Body of pancreas (tissue), 4 donors: ENCODE measurements at regions not wholly inside any gene's neighbourhood (a gene's known extent, or its start where the extent isn't known, plus 50 kb on each side); places are given as distances from the start of the nearest gene placed in this dataset.

Experiments used
- ATAC-seq: fragments of 150-250 bp; one replicate; pipeline ENCODE4 v1.9.1; 2016
- DNase-seq, 4 donors: peaks; one replicate each; pipeline ENCODE4 v3.0.0-alpha.2; 2019
- H3K27ac ChIP-seq, 4 donors: fragments of 200-600 bp; sonication (generic); 1 replicate in 3 of 4; 2 replicates in 1 of 4; pipeline versions ENCODE4 v1.5.1 to v1.6.1; 2016 to 2019; ENCODE audit warnings: mild to moderate bottlenecking in 1 of 4, mixed read lengths in 1 of 4, moderate library complexity in 1 of 4
- H3K27me3 ChIP-seq, 2 donors: fragments of 200-600 bp; sonication (generic); one replicate each; pipeline ENCODE4 v1.6.0; 2016; ENCODE audit warnings: mild to moderate bottlenecking in 1 of 2
- H3K36me3 ChIP-seq, 2 donors: fragments of 200-600 bp; sonication (generic); replicated peaks in 1 of 2; 2 replicates each; pipeline ENCODE4 v1.5.1; 2016; ENCODE audit warnings: low read depth in 2 of 2; ENCODE audit not compliant: insufficient read depth in 1 of 2
- H3K4me1 ChIP-seq: fragments of 200-600 bp; sonication (generic); one replicate; pipeline ENCODE4 v1.6.0; 2016
- H3K4me3 ChIP-seq, 2 donors: fragments of 200-600 bp; sonication (generic); 1 replicate in 1 of 2; 2 replicates in 1 of 2; pipeline ENCODE4 v1.5.1; 2016 to 2019
- H3K9me3 ChIP-seq, 3 donors: fragments of 200-600 bp; sonication (generic); 1 replicate in 2 of 3; 2 replicates in 1 of 3; pipeline ENCODE4 v1.5.1; 2016
- POLR2A ChIP-seq, 3 donors: fragments of 450-650 bp; IDR thresholded peaks; one replicate each; pipeline ENCODE4 v1.6.1; 2016; ENCODE audit warnings: antibody characterized with exemption in 3 of 3, mild to moderate bottlenecking in 2 of 3
- WGBS, 2 donors: methylation state at CpG; one replicate each; pipeline ENCODE4 v1.1.5; 2017; 5-methylcytosine and 5-hydroxymethylcytosine counted together
- intact Hi-C: fragments of 100-400 bp; cut with DNase I; formaldehyde crosslinking; loops from one replicate; pipeline ENCODE4 v1.15.1; 2023
- TF ChIP-seq, protein P1 (sequence below), 7 experiments: fragments of 450-650 bp in 4 of 7; fragments of 200-600 bp in 3 of 7; sonication (generic) in 3 of 7; IDR thresholded peaks; one replicate each; pipeline ENCODE4 v1.5.1; 2016 to 2019; ENCODE audit warnings: antibody characterized with exemption in 7 of 7

DNA sequence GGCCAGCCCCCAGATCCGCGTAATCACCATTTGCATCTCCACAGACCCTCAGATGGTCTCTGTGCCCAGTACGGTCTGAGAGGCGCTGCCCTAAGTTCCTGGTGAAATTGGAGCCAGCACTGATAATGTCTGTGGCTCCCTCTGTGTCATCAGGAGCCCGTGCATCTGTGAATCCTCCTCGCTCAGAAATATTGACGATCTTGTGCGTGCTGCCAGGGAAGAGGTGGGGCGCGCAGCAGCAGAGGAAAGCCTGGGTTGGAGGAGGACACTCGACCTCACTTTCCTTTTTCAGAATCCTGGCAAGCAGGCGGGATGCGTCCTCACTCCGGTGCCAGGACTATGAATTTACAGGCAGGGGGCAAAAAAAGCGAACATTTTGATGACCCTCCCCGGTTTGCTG, 686.1 kb upstream of the SALL3 start:
- no peak for TF ChIP-seq POLR2A (IDR thresholded peaks at IDR 0.05)
- TF ChIP-seq, protein P1, sequence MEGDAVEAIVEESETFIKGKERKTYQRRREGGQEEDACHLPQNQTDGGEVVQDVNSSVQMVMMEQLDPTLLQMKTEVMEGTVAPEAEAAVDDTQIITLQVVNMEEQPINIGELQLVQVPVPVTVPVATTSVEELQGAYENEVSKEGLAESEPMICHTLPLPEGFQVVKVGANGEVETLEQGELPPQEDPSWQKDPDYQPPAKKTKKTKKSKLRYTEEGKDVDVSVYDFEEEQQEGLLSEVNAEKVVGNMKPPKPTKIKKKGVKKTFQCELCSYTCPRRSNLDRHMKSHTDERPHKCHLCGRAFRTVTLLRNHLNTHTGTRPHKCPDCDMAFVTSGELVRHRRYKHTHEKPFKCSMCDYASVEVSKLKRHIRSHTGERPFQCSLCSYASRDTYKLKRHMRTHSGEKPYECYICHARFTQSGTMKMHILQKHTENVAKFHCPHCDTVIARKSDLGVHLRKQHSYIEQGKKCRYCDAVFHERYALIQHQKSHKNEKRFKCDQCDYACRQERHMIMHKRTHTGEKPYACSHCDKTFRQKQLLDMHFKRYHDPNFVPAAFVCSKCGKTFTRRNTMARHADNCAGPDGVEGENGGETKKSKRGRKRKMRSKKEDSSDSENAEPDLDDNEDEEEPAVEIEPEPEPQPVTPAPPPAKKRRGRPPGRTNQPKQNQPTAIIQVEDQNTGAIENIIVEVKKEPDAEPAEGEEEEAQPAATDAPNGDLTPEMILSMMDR (IDR thresholded peaks at IDR 0.05): no peak
- DNase-seq (no peak), ATAC-seq (no peak)
- Histone ChIP-seq H3K27me3 (no peaks in the 10 kb centered on the region), H3K9me3 (no peaks in the 10 kb centered on the region), H3K36me3 (no peaks in the 10 kb centered on the region), H3K4me1 (peaks cover 5% of the 10 kb centered on the region), H3K4me3 (no peak overlapping the region), H3K27ac (no peak overlapping the region)
- intact Hi-C loops: no loop called here
- WGBS, 2 donors: 35 to 44% methylated on average over 16 of the region's 16 CpGs

GRCh38 chr18:78293940-78294541, 685.6 kb upstream of the SALL3 start:
- ATAC-seq: no peak
- Histone ChIP-seq H3K27me3 (no peaks in the 10 kb centered on the region), H3K9me3 (no peaks in the 10 kb centered on the region), H3K4me3 (no peak overlapping the region), H3K4me1 (peaks cover 5% of the 10 kb centered on the region), H3K27ac (no peak overlapping the region), H3K36me3 (no peaks in the 10 kb centered on the region)
- intact Hi-C loops: no loop called here
- TF ChIP-seq, protein P1 (IDR thresholded peaks at IDR 0.05): no peak
- no peak for TF ChIP-seq POLR2A (IDR thresholded peaks at IDR 0.05)
- WGBS, 2 donors: 17 to 26% methylated on average over 15 of the region's 15 CpGs
- DNase-seq: no peak

DNA sequence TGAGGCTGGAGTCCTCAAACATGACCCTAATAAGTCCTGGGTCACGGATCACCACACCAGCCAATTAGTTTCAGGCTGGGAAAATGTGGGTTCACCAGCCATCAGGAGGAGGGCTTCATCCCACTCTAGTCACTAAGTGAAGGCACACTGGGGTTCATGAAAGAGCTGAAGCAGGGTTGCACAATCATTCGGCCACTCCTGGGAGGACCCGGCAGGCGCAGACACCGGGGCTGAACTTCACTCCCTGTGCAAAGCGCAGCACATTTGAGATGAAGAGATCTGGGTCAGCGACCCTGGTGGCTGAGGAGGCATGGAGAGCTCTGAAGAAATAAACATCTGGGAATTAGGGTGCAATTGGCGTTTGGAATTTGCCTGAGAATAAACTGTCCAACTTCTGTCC, 684.4 kb upstream of the SALL3 start:
- Histone ChIP-seq H3K27me3 (no peaks in the 10 kb centered on the region), H3K4me3 (no peak overlapping the region), H3K27ac (no peak overlapping the region), H3K4me1 (peaks cover 5% of the 10 kb centered on the region), H3K36me3 (no peaks in the 10 kb centered on the region), H3K9me3 (no peaks in the 10 kb centered on the region)
- intact Hi-C loops: no loop called here
- ATAC-seq (no peak), DNase-seq (no peak)
- 66 to 76% methylated on average over 8 of the region's 8 CpGs for WGBS, 2 donors
- TF ChIP-seq POLR2A (IDR thresholded peaks at IDR 0.05): no peak
- TF ChIP-seq, protein P1 (IDR thresholded peaks at IDR 0.05): no peak

GRCh38 chr18:78296166-78296565, 683.5 kb upstream of the SALL3 start:
- no peak overlapping the region for H3K27ac ChIP-seq
- no peak overlapping the region for H3K4me3 ChIP-seq
- DNase-seq (no peak), ATAC-seq (no peak)
- TF ChIP-seq, protein P1 (IDR thresholded peaks at IDR 0.05): no peak
- no peak for TF ChIP-seq POLR2A (IDR thresholded peaks at IDR 0.05)
- no peaks in the 10 kb centered on the region for H3K9me3 ChIP-seq
- intact Hi-C loops: no loop called here
- no peaks in the 10 kb centered on the region for H3K27me3 ChIP-seq
- no peaks in the 10 kb centered on the region for H3K36me3 ChIP-seq
- H3K4me1 ChIP-seq: peaks cover 5% of the 10 kb centered on the region
- 53 to 74% methylated on average over 13 of the region's 13 CpGs for WGBS, 2 donors

- intact Hi-C loops: no loop called here
- H3K36me3 ChIP-seq: no peaks in the 10 kb centered on the region
- H3K27me3 ChIP-seq: no peaks in the 10 kb centered on the region
- DNase-seq (no peak), ATAC-seq (no peak)
- H3K4me1 ChIP-seq: peaks cover 5% of the 10 kb centered on the region
- WGBS, 2 donors: 62 to 67% methylated on average over 7 to 10 of the region's 10 CpGs
- no peaks in the 10 kb centered on the region for H3K9me3 ChIP-seq
- TF ChIP-seq, protein P1 (IDR thresholded peaks at IDR 0.05): no peak
- H3K27ac ChIP-seq: no peak overlapping the region
- no peak overlapping the region for H3K4me3 ChIP-seq
These were observed 682.6 kb upstream of the SALL3 start for GRCh38 chr18:78297048-78297447.
